ENCODE measurements at regions not wholly inside any gene's neighbourhood (a gene's known extent, or its start where the extent isn't known, plus 50 kb on each side); places are given as distances from the start of the nearest gene placed in this dataset.
"Not testable (repeated sequence)": the region's sequence is repeated elsewhere in the genome, so short reads cannot be mapped to it uniquely, and the experiment has no call there.

DNA sequence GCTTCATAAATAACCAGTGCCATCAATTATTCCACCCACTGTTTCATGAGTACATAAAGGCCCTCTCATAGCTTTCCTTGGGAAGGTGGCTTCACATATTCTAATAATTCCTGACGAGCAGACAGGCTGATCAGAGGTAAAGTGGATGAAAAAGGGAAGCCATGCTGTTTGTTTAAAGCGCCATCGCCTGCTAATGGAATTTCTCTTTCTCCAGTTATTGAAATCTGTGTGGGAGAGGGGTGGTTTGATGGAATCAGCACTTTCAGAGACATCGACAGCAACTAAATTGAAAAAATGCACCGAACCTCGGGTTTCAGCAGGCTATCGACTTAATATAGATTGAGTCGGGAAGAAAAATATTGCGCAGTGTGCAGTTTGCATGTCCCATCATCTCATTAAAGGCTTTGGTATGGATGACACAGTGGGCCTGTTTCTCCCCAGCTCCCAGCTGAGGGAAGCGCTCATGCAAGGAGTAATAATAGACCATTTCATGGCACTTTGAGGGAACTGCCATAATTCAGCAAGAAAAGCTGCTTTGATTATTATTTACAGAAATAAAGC lies 472.1 kb downstream of the RBFOX1 start:
- no peak overlapping the region for H3K27ac Mint-ChIP-seq
- no peaks in the 10 kb centered on the region for H3K27me3 Mint-ChIP-seq
- H3K4me1 Mint-ChIP-seq, result no peaks in the 10 kb centered on the region
- no peak overlapping the region for H3K4me3 Mint-ChIP-seq
- DNase-seq, result no peak
- no peaks in the 10 kb centered on the region for H3K36me3 Mint-ChIP-seq
- peaks cover 6% of the 10 kb centered on the region for H3K9me3 Mint-ChIP-seq
- CTCF ChIA-PET, result no interaction called here

DNA sequence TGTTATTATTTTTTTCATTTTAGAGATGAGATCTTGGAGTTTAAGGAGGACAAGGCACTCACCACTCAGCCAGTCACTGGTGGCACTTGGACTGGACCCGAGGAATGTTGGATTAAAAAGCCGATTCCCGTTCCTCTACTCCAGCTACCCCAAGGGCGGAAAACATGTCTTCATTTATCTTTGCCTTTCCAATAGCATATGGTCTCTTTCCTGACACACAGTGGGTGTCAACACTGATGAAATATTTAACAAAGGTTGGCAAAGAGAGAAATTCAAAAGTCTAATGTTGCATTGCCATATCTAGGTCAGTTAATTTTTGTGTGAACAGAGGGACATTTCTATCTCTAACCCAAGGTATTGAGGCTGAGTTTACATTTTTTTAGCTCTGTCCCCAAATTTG lies 459.7 kb downstream of the RBFOX1 start:
- DNase-seq, result no peak
- Mint-ChIP-seq H3K4me3 (no peak overlapping the region), H3K4me1 (no peaks in the 10 kb centered on the region), H3K9me3 (peaks cover 20% of the 10 kb centered on the region), H3K36me3 (no peaks in the 10 kb centered on the region), H3K27me3 (no peaks in the 10 kb centered on the region), H3K27ac (no peak overlapping the region)
- CTCF ChIA-PET, result no interaction called here

DNA sequence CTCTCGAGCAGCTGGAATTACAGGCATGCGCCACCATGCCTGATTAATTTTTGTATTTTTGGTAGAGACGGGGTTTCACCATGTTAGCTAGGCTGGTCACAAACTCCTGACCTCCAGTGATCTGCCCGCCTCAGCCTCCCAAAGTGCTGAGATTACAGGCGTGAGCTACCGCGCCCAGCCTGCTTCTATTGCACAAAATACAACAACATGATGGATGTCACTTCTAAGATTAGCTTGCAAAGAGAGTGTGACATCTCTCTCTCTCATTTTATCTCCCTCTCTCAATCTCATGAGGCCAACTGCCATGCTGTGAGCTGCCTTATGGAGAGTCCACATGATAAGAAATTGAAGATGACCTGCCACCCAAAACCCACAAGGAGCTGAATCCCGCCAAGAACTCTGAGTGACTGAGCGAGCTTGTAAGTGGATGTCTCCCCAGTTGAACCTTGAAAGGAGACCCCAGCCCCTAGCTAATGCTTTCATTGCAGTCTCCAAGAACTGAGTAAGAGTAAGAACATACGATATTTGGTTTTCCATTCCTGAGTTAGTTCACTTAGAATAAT lies 458.5 kb downstream of the RBFOX1 start:
- Mint-ChIP-seq H3K4me1 (no peaks in the 10 kb centered on the region), H3K36me3 (no peaks in the 10 kb centered on the region), H3K27ac (no peak overlapping the region), H3K4me3 (no peak overlapping the region), H3K27me3 (no peaks in the 10 kb centered on the region), H3K9me3 (peaks cover 20% of the 10 kb centered on the region)
- no peak for DNase-seq
- CTCF ChIA-PET, result no interaction called here

DNA sequence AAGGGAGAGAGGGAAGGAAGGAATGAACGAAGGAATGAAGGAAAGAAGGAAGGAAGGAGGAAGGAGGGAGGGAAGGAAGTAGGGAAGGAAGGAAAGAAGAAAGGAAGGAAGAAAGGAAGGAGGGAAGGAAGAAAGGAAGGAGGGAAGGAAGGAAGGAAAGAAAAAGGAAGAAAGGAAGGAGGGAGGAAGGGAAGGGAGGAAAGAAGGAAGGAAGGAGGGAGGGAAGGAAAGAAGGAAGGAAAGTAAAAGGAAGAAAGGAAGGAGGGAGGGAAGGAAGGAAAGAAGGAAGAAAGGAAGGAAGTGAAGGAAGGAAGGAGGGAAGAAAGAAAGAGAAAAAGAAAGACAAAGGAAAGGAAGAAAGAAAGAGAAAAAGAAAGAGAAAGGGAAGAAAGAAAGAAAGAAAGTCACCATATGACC lies 442.4 kb downstream of the RBFOX1 start:
- no peaks in the 10 kb centered on the region for H3K4me1 Mint-ChIP-seq
- H3K4me3 Mint-ChIP-seq, result no peak overlapping the region
- no peak for DNase-seq
- CTCF ChIA-PET, result no interaction called here
- H3K27me3 Mint-ChIP-seq, result no peaks in the 10 kb centered on the region
- H3K27ac Mint-ChIP-seq, result no peak overlapping the region
- no peaks in the 10 kb centered on the region for H3K36me3 Mint-ChIP-seq
- peaks cover 38% of the 10 kb centered on the region for H3K9me3 Mint-ChIP-seq

DNA sequence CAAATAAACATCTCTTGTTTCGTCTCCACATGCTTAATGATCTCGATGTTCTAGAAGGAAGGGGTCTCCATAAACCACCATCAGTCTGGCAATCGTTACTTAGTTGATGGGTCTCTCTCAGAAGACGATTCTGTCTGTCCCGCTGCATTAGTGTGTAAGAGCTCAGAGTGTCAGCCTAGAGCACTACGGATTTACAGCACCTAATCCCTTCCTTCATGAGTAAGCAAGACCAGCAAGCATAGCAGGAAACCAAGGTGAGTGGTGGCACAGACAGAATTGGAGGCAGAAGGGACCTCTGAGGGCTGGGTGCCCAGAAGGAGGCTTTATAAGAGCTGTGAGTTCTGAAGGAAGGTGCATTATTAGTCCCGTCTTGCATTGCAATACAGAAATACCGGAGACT lies 440.1 kb downstream of the RBFOX1 start:
- no peak for DNase-seq
- peaks cover 36% of the 10 kb centered on the region for H3K9me3 Mint-ChIP-seq
- H3K4me1 Mint-ChIP-seq, result no peaks in the 10 kb centered on the region
- H3K27ac Mint-ChIP-seq, result no peak overlapping the region
- no peaks in the 10 kb centered on the region for H3K36me3 Mint-ChIP-seq
- H3K4me3 Mint-ChIP-seq, result no peak overlapping the region
- no peaks in the 10 kb centered on the region for H3K27me3 Mint-ChIP-seq
- CTCF ChIA-PET, result no interaction called here

DNA sequence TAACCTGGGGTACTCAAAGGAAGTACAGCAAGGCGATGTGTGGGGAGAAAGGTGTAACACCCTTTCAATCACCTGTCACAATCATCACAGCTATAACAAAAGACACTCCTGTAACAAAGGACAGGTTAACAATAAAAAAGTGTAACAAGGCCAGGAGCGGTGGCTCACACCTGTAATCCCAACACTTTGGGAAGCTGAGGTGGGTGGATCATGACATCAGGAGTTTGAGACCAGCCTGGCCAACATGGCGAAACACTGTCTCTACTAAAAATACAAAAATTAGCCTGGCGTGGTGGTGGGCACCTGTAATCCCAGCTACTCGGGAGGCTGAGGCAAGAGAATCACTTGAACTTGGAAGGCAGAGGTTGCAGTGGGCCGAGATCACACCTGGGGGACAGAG lies 436.4 kb downstream of the RBFOX1 start:
- peaks cover 32% of the 10 kb centered on the region for H3K9me3 Mint-ChIP-seq
- H3K4me3 Mint-ChIP-seq, H3K36me3 Mint-ChIP-seq, H3K27me3 Mint-ChIP-seq, H3K4me1 Mint-ChIP-seq, DNase-seq, H3K27ac Mint-ChIP-seq, CTCF ChIA-PET: not testable (repeated sequence)

DNA sequence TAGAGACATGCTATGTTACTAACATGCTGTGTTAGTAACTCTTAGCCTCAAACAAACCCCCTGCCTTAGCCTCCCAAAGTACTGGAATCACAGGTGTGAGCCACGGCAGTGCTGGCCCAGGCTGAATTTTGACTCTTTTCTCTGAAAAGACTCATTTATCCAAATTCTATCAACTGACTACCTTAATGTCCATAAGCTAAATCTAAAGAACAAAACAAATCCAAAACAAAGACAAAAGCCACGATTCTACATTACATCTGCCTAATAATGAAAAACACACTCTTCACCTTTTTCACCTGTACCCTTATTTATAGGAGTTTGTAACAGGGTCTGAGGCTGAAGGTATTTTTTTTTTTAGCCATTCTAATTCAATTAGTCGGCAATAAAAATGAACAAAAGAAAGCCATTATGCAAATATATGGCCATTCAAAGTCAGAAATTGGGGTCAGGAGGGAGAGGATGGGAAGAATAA lies 432.5 kb downstream of the RBFOX1 start:
- Mint-ChIP-seq H3K9me3 (peaks cover 25% of the 10 kb centered on the region), H3K27ac (no peak overlapping the region), H3K36me3 (no peaks in the 10 kb centered on the region), H3K27me3 (no peaks in the 10 kb centered on the region), H3K4me1 (no peaks in the 10 kb centered on the region), H3K4me3 (no peak overlapping the region)
- CTCF ChIA-PET, result no interaction called here
- no peak for DNase-seq

DNA sequence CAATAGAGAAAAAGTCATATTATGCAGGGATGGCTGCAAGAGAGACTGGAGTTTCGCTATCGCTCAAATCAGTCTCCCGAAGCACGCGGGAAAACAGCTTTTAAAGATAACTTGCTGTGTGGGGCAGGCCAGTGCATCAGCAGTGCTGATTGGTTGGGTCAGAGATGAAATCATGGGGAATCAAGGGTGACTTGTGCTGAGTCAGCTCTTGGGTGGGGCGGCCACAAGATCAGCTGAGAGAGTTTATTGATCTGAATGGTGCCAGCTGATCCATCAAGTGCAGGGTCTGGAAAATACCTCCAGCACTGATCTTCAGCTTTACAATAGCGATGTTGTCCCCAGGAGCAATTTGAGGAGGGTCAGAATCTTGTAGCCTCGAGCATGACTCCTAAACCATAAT lies 430.5 kb downstream of the RBFOX1 start:
- Mint-ChIP-seq H3K27me3 (no peaks in the 10 kb centered on the region), H3K4me3 (no peak overlapping the region), H3K4me1 (no peaks in the 10 kb centered on the region), H3K27ac (no peak overlapping the region), H3K9me3 (peaks cover 25% of the 10 kb centered on the region), H3K36me3 (no peaks in the 10 kb centered on the region)
- no peak for DNase-seq
- CTCF ChIA-PET, result no interaction called here

Measured in activated naive CD4-positive, alpha-beta T cell treated with anti-CD3 and anti-CD28 coated beads, Interleukin-2, amount 10 ng/mL, durations not matched to agents 7 days and 5 days (primary cell).